CD4-positive, CD25-positive, alpha-beta regulatory T cell (primary cell): ENCODE measurements at regions not wholly inside any gene's neighbourhood (a gene's known extent, or its start where the extent isn't known, plus 50 kb on each side); places are given as distances from the start of the nearest gene placed in this dataset.

ENCODE experiments used
- ATAC-seq, 2 donors: fragments of 150-1000 bp; cut with Tn5 transposase; one replicate each; pipeline ENCODE4 v1.10.0; 2021; ENCODE audit warnings: low read depth in 2 of 2, moderate number of reproducible peaks in 2 of 2, moderate library complexity in 1 of 2
- DNase-seq, 3 donors: peaks; one replicate each; pipeline versions ENCODE4 v3.0.0 to v3.0.0-alpha.2; 2012 to 2022; ENCODE audit warnings: mixed read lengths in 1 of 3
- H3K27ac ChIP-seq: one replicate; pipeline ENCODE4 v1.7.0; 2013; ENCODE audit warnings: mild to moderate bottlenecking, low read length; ENCODE audit not compliant: insufficient read depth, poor library complexity, severe bottlenecking
- H3K27me3 ChIP-seq: one replicate; pipeline ENCODE4 v1.7.0; 2013; ENCODE audit warnings: low read length; ENCODE audit not compliant: control insufficient read depth, insufficient read depth
- H3K36me3 ChIP-seq: one replicate; pipeline ENCODE4 v1.7.0; 2013; ENCODE audit warnings: mild to moderate bottlenecking, low read length, moderate library complexity; ENCODE audit not compliant: control insufficient read depth, insufficient read depth
- H3K4me1 ChIP-seq: 2 replicates; pipeline ENCODE4 v1.7.0; 2013; ENCODE audit warnings: mild to moderate bottlenecking, low read length; ENCODE audit not compliant: insufficient read depth, control insufficient read depth, poor library complexity, severe bottlenecking
- H3K4me3 ChIP-seq: one replicate; pipeline ENCODE4 v1.7.0; 2013; ENCODE audit warnings: low read depth, mild to moderate bottlenecking, low read length, moderate library complexity
- H3K9me3 ChIP-seq, 2 experiments: 1 replicate in 1 of 2; 2 replicates in 1 of 2; pipeline ENCODE4 v1.7.0; 2013; ENCODE audit warnings: low read length in 2 of 2, mild to moderate bottlenecking in 1 of 2, moderate library complexity in 1 of 2; ENCODE audit not compliant: control insufficient read depth in 2 of 2
- H3K27ac Mint-ChIP-seq, 3 donors: one replicate each; pipeline ENCODE4 v1.8.0; 2020 to 2022; ENCODE audit warnings: mild to moderate bottlenecking in 3 of 3, mixed read lengths in 3 of 3, moderate library complexity in 2 of 3
- H3K27me3 Mint-ChIP-seq: one replicate; pipeline ENCODE4 v1.8.0; 2022; ENCODE audit warnings: mild to moderate bottlenecking, mixed read lengths
- H3K36me3 Mint-ChIP-seq: one replicate; pipeline ENCODE4 v1.8.0; 2020; ENCODE audit warnings: mixed read lengths
- H3K4me1 Mint-ChIP-seq, 4 donors: one replicate each; pipeline ENCODE4 v1.8.0; 2020 to 2022; ENCODE audit warnings: mixed read lengths in 4 of 4, mild to moderate bottlenecking in 1 of 4
- H3K4me3 Mint-ChIP-seq, 4 donors: one replicate each; pipeline ENCODE4 v1.8.0; 2020 to 2022; ENCODE audit warnings: mild to moderate bottlenecking in 4 of 4, mixed read lengths in 4 of 4, moderate library complexity in 3 of 4
- H3K9me3 Mint-ChIP-seq, 7 donors: one replicate each; pipeline ENCODE4 v1.8.0; 2020 to 2022; ENCODE audit warnings: mixed read lengths in 7 of 7, mild to moderate bottlenecking in 3 of 7, moderate library complexity in 2 of 7

DNA sequence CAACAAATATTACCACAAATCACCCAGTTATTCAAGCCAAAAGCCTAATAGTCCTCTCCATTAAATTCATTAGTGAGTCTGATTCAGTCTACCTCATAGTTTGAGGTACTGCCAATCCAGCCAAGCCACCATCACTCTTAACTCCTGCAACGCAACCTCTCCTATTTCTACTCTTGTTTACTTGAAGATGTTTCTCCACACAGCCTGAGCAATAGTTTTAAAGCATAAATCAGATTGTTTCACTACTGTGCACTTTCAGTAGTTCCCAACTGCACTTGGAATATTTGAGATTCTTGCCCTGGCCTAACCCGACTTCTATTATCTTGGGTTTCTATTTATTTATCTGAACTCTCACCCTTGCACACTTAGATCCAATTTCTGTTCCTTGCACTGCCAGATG, 85.5 kb downstream of the YIPF5 start:
- no peaks in the 10 kb centered on the region for H3K36me3 ChIP-seq
- H3K4me1 ChIP-seq: no peaks in the 10 kb centered on the region
- no peak overlapping the region for H3K27ac Mint-ChIP-seq

DNA sequence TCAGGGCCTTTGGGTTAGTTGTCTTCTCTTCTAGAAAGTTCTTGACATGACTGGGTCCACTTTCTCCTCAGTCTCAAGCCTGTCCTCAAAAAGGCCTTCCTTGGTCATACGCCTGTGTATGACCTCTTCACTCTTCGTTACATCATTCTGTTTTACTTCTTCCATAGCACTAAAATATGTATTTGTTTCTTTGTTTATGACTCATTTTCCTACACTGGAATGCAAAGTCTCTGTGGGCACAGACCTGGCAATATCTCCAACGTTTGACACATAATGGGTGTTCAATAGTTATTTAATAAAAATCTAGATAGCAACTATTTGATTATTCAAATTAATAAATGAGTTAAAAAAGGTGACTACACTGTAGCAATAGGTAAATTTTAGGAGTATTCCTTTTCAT, 85.1 kb downstream of the YIPF5 start:
- Histone ChIP-seq H3K4me1 (no peaks in the 10 kb centered on the region), H3K27ac (no peak overlapping the region), H3K36me3 (no peaks in the 10 kb centered on the region), H3K9me3 (peaks cover 0 to 2% of the 10 kb centered on the region in 2 experiments), H3K4me3 (no peak overlapping the region), H3K27me3 (no peaks in the 10 kb centered on the region)
- Mint-ChIP-seq H3K9me3 (peaks cover 0 to 17% (median 4%) of the 10 kb centered on the region in 7 donors), H3K27me3 (peaks cover 14% of the 10 kb centered on the region), H3K27ac (no peak overlapping the region), H3K4me1 (no peaks in the 10 kb centered on the region), H3K36me3 (no peaks in the 10 kb centered on the region), H3K4me3 (no peak overlapping the region)
- no peak for ATAC-seq
- no peak for DNase-seq

More for the DNA sequence above, 85.5 kb downstream of the YIPF5 start:
- Histone ChIP-seq H3K27ac (no peak overlapping the region), H3K9me3 (peaks cover 0 to 4% of the 10 kb centered on the region in 2 experiments), H3K4me3 (no peak overlapping the region), H3K27me3 (no peaks in the 10 kb centered on the region)
- Mint-ChIP-seq H3K9me3 (peaks cover 0 to 17% (median 4%) of the 10 kb centered on the region in 7 donors), H3K4me3 (no peak overlapping the region), H3K36me3 (no peaks in the 10 kb centered on the region), H3K27me3 (peaks cover 14% of the 10 kb centered on the region), H3K4me1 (no peaks in the 10 kb centered on the region)
- ATAC-seq: no peak
- DNase-seq: no peak

DNA sequence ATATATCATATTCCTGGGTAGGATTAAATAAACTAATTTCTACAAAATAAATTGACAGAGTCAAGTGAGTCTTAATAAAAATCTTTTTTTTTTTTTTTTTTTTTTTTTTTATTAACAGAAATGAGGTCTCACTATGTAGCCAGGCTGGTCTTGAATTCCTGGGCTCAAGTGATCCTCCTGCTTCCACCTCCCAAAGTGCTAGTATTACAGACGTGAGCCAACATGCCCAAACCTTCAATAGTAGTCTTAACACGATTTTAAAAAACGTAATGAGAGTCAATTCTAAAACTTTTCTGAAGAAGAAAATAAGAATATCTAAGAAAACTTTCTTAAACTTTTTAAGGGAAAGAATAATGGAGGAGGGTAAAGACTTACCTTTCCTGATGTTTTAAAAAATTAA, 84.2 kb downstream of the YIPF5 start:
- no peak overlapping the region for H3K27ac ChIP-seq
- ATAC-seq (no peak), DNase-seq (no peak)
- H3K9me3 Mint-ChIP-seq: peaks cover 0 to 10% (median 2%) of the 10 kb centered on the region in 7 donors
- H3K36me3 Mint-ChIP-seq: no peaks in the 10 kb centered on the region
- H3K27me3 ChIP-seq: peaks cover 1% of the 10 kb centered on the region
- H3K4me3 Mint-ChIP-seq: no peak overlapping the region
- H3K4me3 ChIP-seq: no peak overlapping the region
- no peaks in the 10 kb centered on the region for H3K36me3 ChIP-seq
- H3K27me3 Mint-ChIP-seq: peaks cover 9% of the 10 kb centered on the region
- no peaks in the 10 kb centered on the region for H3K9me3 ChIP-seq
- no peaks in the 10 kb centered on the region for H3K4me1 ChIP-seq
- H3K27ac Mint-ChIP-seq: no peak overlapping the region
- no peaks in the 10 kb centered on the region for H3K4me1 Mint-ChIP-seq

DNA sequence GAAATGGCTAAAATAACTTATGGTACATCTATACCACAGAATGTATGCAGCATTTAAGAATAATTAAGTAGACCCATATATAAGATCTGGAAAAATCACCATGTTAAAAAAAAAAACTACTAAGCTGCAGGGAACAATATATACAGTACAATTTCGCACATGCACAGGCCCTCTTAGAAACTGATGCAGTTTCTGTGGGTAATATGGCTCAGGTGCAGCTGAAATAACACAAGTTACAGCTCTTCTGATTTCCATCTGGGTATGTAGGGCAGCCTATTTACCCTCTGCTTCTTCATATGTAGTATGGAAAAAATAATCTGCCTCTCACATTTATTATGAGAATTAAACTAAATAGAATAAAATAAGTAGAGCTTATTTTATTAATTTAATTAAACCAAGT, 82.9 kb downstream of the YIPF5 start:
- ATAC-seq (no peak), DNase-seq (no peak)
- Mint-ChIP-seq H3K36me3 (no peaks in the 10 kb centered on the region), H3K9me3 (peaks cover 0 to 2% (median 0%) of the 10 kb centered on the region in 7 donors), H3K4me3 (no peak overlapping the region), H3K27ac (no peak overlapping the region), H3K4me1 (no peaks in the 10 kb centered on the region), H3K27me3 (peaks cover 6% of the 10 kb centered on the region)
- Histone ChIP-seq H3K36me3 (no peaks in the 10 kb centered on the region), H3K4me3 (no peak overlapping the region), H3K9me3 (no peaks in the 10 kb centered on the region), H3K4me1 (no peaks in the 10 kb centered on the region), H3K27ac (no peak overlapping the region), H3K27me3 (peaks cover 2% of the 10 kb centered on the region)

DNA sequence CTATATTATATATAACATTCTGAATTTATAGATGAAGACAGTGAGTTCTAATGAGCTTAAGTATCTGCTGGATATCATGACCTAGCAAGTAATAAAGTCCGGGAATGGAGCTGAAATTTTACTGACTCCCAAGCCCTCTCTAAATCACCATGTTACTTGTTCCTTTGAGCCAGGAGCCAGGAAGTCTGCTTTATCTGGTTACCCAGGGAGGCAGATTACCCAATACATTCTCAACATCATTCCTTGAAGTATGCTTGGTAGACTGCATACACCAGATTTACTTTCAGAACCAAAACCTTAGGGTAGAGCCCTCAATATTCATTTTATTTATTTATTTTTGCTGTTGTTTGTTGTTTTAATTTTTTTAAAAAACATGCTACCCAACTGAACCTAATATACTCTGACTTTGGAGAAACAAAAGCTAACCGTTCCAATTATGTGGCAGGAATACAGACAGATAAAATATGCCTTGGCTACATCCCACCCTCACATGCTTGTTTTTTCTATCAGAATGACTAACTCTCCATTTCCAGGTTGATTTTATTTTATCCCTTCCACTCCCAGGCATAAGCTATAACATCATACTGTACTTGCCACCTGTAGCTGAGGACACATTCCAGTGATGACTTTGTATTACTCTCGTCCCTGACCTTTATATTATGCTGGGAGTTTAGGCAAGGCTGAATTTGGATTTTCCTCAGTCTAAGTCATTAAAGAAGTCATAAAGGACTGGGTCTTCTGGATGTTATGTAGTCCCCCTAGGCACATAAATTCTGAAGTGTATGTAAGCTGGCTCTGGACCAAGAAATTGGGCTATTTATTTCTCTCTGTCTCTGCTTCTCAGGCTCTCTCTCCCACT, 82.0 kb downstream of the YIPF5 start:
- peaks cover 0 to 4% (median 0%) of the 10 kb centered on the region in 4 donors for H3K4me1 Mint-ChIP-seq

DNA sequence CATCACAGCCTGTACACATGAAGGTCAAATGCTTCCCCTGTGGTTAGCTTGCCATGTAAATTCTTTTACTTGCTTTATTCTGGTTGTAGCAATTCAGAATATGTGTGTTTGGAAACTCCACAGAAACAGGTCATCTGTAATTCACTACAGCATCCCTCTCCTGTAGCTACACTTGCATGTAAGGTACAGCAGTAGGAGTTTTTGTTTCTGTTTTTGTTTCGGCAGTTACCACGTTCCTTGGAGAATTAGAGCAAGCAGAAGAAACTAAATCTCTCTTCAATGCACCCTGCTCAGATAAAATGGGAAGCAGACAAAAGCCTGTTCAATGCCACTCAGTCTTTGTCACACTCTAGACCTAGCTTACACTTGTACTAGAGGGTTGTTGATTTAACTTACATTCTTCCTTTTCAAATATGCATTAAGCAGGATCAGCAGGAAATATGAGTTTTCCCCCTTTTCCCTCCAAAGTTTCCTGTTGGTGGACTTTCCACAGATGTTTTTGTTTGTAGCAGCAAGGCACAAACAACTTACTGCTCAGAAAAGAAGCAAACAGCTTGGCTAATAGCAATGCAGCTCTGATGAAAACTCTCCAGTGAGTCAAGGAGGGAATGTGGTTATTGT, 80.9 kb downstream of the YIPF5 start:
- DNase-seq (no peak), ATAC-seq (no peak)
- no peaks in the 10 kb centered on the region for H3K36me3 ChIP-seq
- no peaks in the 10 kb centered on the region for H3K36me3 Mint-ChIP-seq
- no peak overlapping the region for H3K27ac ChIP-seq
- peaks cover 9% of the 10 kb centered on the region for H3K27me3 Mint-ChIP-seq
- H3K9me3 Mint-ChIP-seq: peaks cover 0 to 2% (median 0%) of the 10 kb centered on the region in 7 donors
- no peak overlapping the region for H3K27ac Mint-ChIP-seq
- H3K9me3 ChIP-seq: no peaks in the 10 kb centered on the region
- H3K4me1 ChIP-seq: peaks cover 3% of the 10 kb centered on the region
- no peak overlapping the region for H3K4me3 Mint-ChIP-seq
- H3K4me3 ChIP-seq: no peak overlapping the region
- H3K4me1 Mint-ChIP-seq: peaks cover 4 to 5% (median 4%) of the 10 kb centered on the region in 4 donors
- peaks cover 2% of the 10 kb centered on the region for H3K27me3 ChIP-seq

More for the DNA sequence above, 82.0 kb downstream of the YIPF5 start:
- DNase-seq (no peak), ATAC-seq (no peak)
- Histone ChIP-seq H3K27me3 (peaks cover 2% of the 10 kb centered on the region), H3K9me3 (no peaks in the 10 kb centered on the region), H3K4me3 (no peak overlapping the region), H3K4me1 (no peaks in the 10 kb centered on the region), H3K36me3 (no peaks in the 10 kb centered on the region), H3K27ac (no peak overlapping the region)
- H3K27ac Mint-ChIP-seq: peak overlapping the region in 1 of 3 donors; percentile 13
- no peak overlapping the region for H3K4me3 Mint-ChIP-seq
- peaks cover 5% of the 10 kb centered on the region for H3K27me3 Mint-ChIP-seq
- H3K36me3 Mint-ChIP-seq: no peaks in the 10 kb centered on the region
- peaks cover 0 to 2% (median 0%) of the 10 kb centered on the region in 7 donors for H3K9me3 Mint-ChIP-seq

DNA sequence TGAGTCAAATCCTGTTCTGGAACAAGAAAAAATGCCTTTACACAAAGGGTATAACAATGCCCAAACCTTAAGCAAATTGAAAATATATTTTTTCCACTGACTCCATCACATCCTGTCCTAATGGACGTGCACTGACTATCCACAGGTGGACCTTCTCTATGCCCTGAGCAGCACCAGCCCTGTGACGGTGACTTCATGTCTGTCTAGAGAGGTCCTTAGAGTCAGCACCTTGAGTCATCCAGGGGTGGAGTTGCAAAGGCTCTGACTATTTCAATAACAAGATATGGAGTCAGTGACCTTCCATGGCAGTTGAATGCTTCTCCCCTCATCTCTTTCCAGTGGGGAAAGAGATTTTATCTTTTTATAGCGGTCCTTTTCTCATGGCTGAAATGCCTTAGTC, 78.0 kb downstream of the YIPF5 start:
- Histone ChIP-seq H3K4me3 (no peak overlapping the region), H3K36me3 (no peaks in the 10 kb centered on the region), H3K27ac (no peak overlapping the region), H3K27me3 (peaks cover 2% of the 10 kb centered on the region), H3K9me3 (no peaks in the 10 kb centered on the region), H3K4me1 (peaks cover 3% of the 10 kb centered on the region)
- H3K27ac Mint-ChIP-seq: no peak overlapping the region
- H3K4me1 Mint-ChIP-seq: peaks cover 4 to 5% (median 4%) of the 10 kb centered on the region in 4 donors
- H3K36me3 Mint-ChIP-seq: no peaks in the 10 kb centered on the region
- no peak for DNase-seq
- no peak overlapping the region for H3K4me3 Mint-ChIP-seq
- peaks cover 5% of the 10 kb centered on the region for H3K27me3 Mint-ChIP-seq
- peaks cover under 1 to 11% (median 2%) of the 10 kb centered on the region in 7 donors for H3K9me3 Mint-ChIP-seq
- no peak for ATAC-seq
